NB4 (cell line): ENCODE measurements at regions not wholly inside any gene's neighbourhood (a gene's known extent, or its start where the extent isn't known, plus 50 kb on each side); places are given as distances from the start of the nearest gene placed in this dataset.

Experiments used
- DNase-seq: peaks from one replicate; pipeline ENCODE4 v3.0.0; 2010; ENCODE audit warnings: low read depth
- H3K4me3 ChIP-seq: one replicate; pipeline ENCODE4 v1.5.1; 2011; ENCODE audit warnings: mild to moderate bottlenecking, low read depth, low read length, moderate library complexity
- CTCF ChIP-seq: IDR thresholded peaks from one replicate; pipeline ENCODE4 v1.5.1; 2012; ENCODE audit warnings: low read depth, low read length
- MAX ChIP-seq: IDR thresholded peaks from 2 replicates; pipeline ENCODE4 v1.6.1; 2011; ENCODE audit warnings: low read depth, low read length
- MYC ChIP-seq: IDR thresholded peaks from 2 replicates; pipeline ENCODE4 v1.6.1; 2011; ENCODE audit warnings: low read depth, low read length
- POLR2A ChIP-seq: IDR thresholded peaks from 2 replicates; pipeline ENCODE4 v1.6.1; 2011; ENCODE audit warnings: mild to moderate bottlenecking; ENCODE audit not compliant: insufficient read length; ENCODE audit errors: extremely low read depth

- DNase-seq: no peak
- TF ChIP-seq MAX (no peak), CTCF (no peak), POLR2A (no peak), MYC (no peak)
- H3K4me3 ChIP-seq: no peak overlapping the region
These were observed 229.0 kb upstream of the DIO3 start for GRCh38 chr14:101332281-101332680.

- no peak overlapping the region for H3K4me3 ChIP-seq
- DNase-seq: no peak
- TF ChIP-seq CTCF (no peak), MYC (no peak), MAX (no peak), POLR2A (no peak)
These were observed 227.7 kb upstream of the DIO3 start for GRCh38 chr14:101333335-101334280.

GRCh38 chr14:101334656-101335055, 226.6 kb upstream of the DIO3 start:
- no peak overlapping the region for H3K4me3 ChIP-seq
- no peak for DNase-seq

GRCh38 chr14:101335061-101335661, 226.1 kb upstream of the DIO3 start:
- TF ChIP-seq CTCF (no peak), MYC (no peak), POLR2A (no peak), MAX (no peak)
- DNase-seq: no peak
- no peak overlapping the region for H3K4me3 ChIP-seq

More at GRCh38 chr14:101334656-101335055, 226.6 kb upstream of the DIO3 start:
- TF ChIP-seq CTCF: no peak
- TF ChIP-seq MAX: no peak
- TF ChIP-seq POLR2A: no peak
- TF ChIP-seq MYC: no peak

GRCh38 chr14:101336183-101336582, 225.1 kb upstream of the DIO3 start:
- no peak overlapping the region for H3K4me3 ChIP-seq
- no peak for TF ChIP-seq CTCF
- TF ChIP-seq MYC: no peak
- no peak for TF ChIP-seq POLR2A
- TF ChIP-seq MAX: no peak
- no peak for DNase-seq
